ENCODE measurements at regions not wholly inside any gene's neighbourhood (a gene's known extent, or its start where the extent isn't known, plus 50 kb on each side); places are given as distances from the start of the nearest gene placed in this dataset.

DNA sequence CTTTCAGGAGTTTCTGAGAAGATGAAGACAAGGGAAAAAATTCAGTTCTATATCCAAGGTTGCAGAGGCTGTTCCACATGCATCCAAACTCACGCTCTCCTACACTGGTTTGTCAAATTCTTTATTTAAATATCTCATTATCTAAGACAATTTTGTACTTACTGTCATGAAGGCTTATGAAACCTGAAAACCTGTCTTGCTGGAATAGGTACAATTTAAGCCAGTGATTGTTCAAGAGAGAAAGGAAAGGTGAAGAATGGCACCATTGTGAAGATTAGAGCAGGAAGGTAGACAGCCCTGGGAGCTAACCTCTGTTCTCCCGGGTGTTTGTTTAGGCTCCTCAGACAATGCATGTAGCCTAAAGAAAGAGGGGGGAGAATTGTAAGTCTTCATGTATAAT is 315.1 kb upstream of the PRKD1 start:
- Histone ChIP-seq H3K56ac (ENCODE audit: insufficient read length, low read depth, low read length) (no peak overlapping the region), H4K5ac (ENCODE audit: insufficient read length, low read depth, low read length) (no peak overlapping the region), H3K18ac (ENCODE audit: insufficient read length, low read depth, low read length) (no peak overlapping the region), H3K27ac (ENCODE audit: insufficient read length, low read depth, low read length) (no peak overlapping the region), H3K4me2 (ENCODE audit: insufficient read depth, insufficient read length, low read length) (no peak overlapping the region), H2BK120ac (ENCODE audit: low read depth, low read length, poor library complexity, severe bottlenecking) (no peak overlapping the region), H2BK15ac (ENCODE audit: low read depth, low read length) (no peak overlapping the region), H2BK12ac (ENCODE audit: insufficient read length, low read depth, low read length) (no peak overlapping the region), H3K79me1 (ENCODE audit: insufficient read depth, low read depth, low read length, poor library complexity, severe bottlenecking) (no peaks in the 10 kb centered on the region), H4K20me1 (ENCODE audit: control insufficient read depth, insufficient read depth, insufficient read length) (no peaks in the 10 kb centered on the region), H3K23me2 (ENCODE audit: insufficient read length, low read depth, low read length, poor library complexity, severe bottlenecking) (no peaks in the 10 kb centered on the region), H3K27me3 (ENCODE audit: insufficient read depth, low read length) (no peaks in the 10 kb centered on the region), H3K4me1 (ENCODE audit: insufficient read depth, low read length) (no peaks in the 10 kb centered on the region; the same call in 1 of the 2 replicates), H3K9me3 (ENCODE audit: control insufficient read depth, low read depth, low read length) (no peaks in the 10 kb centered on the region), H3K14ac (ENCODE audit: insufficient read depth, low read length) (no peak overlapping the region), H3T11ph (ENCODE audit: low read length) (no peak overlapping the region), H2BK20ac (ENCODE audit: low read depth, low read length, poor library complexity, severe bottlenecking) (no peak overlapping the region), H2AFZ (ENCODE audit: low read length) (no peak overlapping the region), H4K8ac (replicated peaks; ENCODE audit: insufficient read length, low read depth, low read length) (no peak overlapping the region), H2BK5ac (ENCODE audit: insufficient read length, low read length) (no peak overlapping the region), H3K79me2 (ENCODE audit: insufficient read depth, low read length) (no peaks in the 10 kb centered on the region), H2AK5ac (ENCODE audit: insufficient read length, low read length) (no peak overlapping the region), H3K23ac (ENCODE audit: insufficient read length, low read depth, low read length) (no peak overlapping the region), H3K4ac (ENCODE audit: low read depth, low read length) (no peak overlapping the region), H3K9ac (ENCODE audit: extremely low read depth, insufficient read length, low read length) (no peak overlapping the region), H4K91ac (ENCODE audit: insufficient read length, low read depth, low read length) (no peak overlapping the region)
- Mint-ChIP-seq H3K27me3 (ENCODE audit: low read depth) (no peaks in the 10 kb centered on the region), H3K27ac (no peak overlapping the region; a peak in 1 of 7 replicates), H3K4me1 (peaks cover 17 to 28% of the 10 kb centered on the region in 2 experiments), H3K4me3 (no peak overlapping the region), H3K9me3 (no peaks in the 10 kb centered on the region; a peak in 1 of 5 replicates), H3K36me3 (ENCODE audit: insufficient read depth in 1 of 3, low read depth in 3 of 3) (no peaks in the 10 kb centered on the region)
- WGBS (ENCODE audit: extremely low coverage, insufficient read length, low lambda C conversion rate): no CpG with 5 or more reads among the region's 2 CpGs
- DNase-seq: no peak
- TF ChIP-seq, protein P1, sequence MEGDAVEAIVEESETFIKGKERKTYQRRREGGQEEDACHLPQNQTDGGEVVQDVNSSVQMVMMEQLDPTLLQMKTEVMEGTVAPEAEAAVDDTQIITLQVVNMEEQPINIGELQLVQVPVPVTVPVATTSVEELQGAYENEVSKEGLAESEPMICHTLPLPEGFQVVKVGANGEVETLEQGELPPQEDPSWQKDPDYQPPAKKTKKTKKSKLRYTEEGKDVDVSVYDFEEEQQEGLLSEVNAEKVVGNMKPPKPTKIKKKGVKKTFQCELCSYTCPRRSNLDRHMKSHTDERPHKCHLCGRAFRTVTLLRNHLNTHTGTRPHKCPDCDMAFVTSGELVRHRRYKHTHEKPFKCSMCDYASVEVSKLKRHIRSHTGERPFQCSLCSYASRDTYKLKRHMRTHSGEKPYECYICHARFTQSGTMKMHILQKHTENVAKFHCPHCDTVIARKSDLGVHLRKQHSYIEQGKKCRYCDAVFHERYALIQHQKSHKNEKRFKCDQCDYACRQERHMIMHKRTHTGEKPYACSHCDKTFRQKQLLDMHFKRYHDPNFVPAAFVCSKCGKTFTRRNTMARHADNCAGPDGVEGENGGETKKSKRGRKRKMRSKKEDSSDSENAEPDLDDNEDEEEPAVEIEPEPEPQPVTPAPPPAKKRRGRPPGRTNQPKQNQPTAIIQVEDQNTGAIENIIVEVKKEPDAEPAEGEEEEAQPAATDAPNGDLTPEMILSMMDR (conservative IDR thresholded peaks at IDR 0.05): no peak

All from H9 (cell line).